GM18909 (cell line): ENCODE measurements at regions not wholly inside any gene's neighbourhood (a gene's known extent, or its start where the extent isn't known, plus 50 kb on each side); places are given as distances from the start of the nearest gene placed in this dataset.

Source experiments
- ATAC-seq: cut with Tn5 transposase; IDR thresholded peaks from one replicate; pipeline ENCODE4 v1.9.1; 2021; ENCODE audit warnings: mild to moderate bottlenecking; ENCODE audit not compliant: unreplicated experiment, poor library complexity

DNA sequence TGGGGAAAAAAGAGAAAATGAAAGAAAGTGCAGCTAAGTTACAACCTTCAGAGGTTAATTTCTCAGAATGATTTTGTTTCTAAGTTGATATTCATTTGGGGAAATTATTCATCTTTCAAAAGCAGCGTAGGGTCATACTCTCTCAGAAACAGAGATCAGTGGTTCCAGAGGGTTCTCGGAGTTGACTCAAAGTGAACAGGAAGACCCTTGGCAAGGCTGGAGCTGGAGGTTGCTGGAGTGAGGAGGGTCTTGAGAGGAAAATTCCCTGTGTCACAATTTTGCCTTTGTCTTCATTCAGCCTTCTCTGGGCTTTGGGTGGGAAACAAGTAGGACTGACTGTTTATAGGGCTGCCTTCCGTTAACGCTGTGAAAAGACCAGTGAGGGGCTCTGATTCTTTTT lies 168.2 kb downstream of the ICOS start:
- no peak for ATAC-seq

DNA sequence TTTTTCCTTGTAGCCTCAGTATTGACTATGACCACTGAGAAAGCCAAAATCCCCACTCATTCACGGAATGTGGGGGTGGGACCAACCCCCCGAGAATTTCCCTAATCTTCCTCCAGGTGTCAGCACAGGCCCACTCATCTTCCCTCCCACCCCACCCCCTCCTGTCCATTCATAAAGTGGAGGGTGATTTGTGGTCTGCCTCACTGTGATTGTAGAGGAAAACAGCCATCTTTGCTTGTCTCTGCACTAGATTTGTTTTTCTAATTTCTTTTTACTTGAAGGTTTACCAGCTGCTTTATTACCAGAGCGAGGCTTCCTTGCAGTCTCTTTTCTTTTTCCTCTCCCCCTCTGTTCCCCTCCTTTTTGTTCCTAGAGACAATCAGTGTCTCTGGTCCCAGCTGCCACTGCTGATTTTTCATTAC lies 171.8 kb downstream of the ICOS start:
- ATAC-seq, result peak; percentile 49

DNA sequence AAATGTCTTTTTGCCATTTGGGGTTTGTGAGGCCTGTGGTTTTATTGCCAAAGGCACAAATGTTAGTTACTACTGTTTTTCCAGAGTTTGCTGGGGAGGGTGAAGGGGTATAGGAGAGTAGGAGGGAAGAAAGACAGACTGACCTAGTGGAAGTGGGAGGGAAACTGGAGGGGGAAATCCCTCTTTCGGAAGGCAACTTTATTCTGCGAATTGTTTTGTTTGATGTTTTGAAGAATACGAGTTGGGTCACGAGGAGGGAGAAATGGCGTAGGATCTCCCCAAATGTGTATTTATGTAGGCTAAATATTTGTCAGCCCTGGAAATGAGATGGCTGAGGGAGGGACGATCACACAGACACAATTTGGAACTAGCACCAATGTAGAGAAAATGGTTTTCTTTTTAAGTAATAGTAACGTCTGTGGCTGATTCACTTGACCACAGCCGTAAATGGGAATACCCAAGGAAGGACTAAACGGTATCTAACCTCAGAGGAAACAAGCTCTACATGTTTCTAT lies 172.3 kb downstream of the ICOS start:
- ATAC-seq, result no peak

DNA sequence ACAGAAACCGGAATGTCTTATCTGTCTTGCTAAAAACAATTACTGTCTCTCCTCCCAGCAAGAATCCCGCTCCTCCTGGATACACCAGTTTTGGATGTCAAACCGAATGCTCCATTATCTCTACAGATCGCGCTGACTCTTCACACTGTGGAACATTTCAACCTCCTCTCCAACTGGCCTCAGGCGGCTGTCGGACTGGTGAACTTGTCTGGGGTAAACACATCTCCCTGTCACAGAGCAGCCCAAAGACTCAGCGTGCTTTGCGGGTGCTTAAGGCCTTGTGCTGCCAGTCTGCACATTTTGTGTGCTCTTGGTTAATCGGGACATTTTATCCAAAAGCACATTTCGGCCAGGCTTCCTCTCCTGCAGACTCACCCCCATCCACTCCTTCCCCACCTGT lies 173.1 kb downstream of the ICOS start:
- no peak for ATAC-seq

DNA sequence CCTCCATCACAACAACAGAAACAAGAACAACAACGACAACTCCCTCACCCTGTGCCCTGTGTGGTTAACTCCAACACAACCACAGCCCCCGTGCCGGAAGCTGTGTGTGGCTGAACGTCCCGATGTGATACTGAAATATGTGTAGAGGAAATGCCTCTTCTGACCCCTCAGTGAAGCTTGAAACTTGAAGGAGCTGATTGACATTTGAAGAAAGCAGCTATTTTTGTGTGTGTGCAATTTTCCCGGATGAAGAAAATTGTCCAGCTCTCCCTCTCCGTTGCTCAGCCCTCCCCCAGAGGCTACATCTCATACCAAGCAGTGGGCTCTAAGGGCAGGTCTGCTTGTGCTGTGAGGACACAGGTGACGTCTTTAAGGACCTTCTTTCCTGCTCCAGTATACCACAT lies 173.8 kb downstream of the ICOS start:
- peak; percentile 96 for ATAC-seq

DNA sequence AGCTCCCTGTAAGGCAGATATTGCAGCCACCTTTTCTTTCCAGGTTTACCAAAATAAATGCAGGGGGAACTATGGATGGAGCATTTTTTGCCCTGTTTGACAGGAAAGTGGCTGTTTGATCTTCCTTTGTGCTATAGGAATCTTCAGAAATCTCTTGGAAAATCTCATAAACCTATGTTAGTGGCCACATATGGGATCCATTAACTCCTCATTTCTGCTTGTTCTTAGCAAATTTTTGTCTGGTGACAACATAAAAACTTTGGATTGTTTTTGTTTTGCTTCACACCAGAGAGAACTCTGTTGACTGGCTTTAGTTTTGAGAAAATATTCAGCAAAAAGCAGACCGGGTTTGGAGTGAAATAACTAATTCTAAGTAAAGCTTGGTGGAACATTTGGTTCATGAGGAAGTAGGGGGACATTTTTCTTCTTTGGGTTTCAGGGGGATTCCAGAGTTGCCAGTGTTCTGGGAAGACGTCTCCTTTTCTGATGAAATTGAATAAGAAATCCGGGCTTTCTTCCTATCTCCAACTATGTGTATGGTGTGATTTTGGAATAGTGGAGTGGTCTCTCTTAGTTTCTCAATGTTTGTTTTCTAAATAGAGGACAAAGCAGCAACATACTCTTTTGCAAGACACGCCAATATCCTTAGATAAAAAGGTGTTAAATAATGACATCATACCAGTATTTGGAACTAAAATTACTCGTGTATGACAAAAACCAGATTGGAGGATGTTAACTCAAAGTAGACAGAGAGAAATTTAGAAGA lies 174.4 kb downstream of the ICOS start:
- no peak for ATAC-seq

DNA sequence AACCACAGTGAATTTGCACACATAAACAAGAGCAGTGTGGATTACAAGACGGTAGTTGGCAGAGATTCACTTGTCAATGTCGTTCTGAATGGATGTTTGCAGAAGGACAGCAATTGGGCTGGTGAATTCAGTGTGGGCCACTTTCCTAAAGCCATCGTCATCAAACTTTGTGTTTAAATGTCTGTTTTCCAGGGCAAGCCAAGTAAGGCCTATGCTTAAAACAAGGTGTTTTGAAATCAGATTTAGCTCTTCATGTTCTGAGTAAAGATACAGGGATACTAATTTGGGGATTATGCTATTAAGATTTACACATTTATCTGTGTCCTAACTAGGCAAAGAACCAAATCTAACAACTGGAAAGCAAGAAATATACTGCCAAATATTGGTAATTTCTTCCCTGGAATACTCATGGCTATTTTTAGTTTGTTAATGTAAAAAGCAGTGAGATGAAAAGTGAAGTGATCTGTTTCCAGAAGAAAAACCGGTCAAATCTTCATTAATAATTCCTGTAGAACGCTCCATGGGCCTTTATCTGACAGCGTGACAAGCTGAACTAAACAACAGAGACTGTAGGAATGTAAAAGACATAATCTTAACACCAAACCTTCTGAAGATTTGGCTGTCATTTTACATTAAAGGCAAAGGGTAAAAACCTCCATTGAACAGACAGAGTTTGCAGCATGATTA lies 175.7 kb downstream of the ICOS start:
- ATAC-seq, result no peak

DNA sequence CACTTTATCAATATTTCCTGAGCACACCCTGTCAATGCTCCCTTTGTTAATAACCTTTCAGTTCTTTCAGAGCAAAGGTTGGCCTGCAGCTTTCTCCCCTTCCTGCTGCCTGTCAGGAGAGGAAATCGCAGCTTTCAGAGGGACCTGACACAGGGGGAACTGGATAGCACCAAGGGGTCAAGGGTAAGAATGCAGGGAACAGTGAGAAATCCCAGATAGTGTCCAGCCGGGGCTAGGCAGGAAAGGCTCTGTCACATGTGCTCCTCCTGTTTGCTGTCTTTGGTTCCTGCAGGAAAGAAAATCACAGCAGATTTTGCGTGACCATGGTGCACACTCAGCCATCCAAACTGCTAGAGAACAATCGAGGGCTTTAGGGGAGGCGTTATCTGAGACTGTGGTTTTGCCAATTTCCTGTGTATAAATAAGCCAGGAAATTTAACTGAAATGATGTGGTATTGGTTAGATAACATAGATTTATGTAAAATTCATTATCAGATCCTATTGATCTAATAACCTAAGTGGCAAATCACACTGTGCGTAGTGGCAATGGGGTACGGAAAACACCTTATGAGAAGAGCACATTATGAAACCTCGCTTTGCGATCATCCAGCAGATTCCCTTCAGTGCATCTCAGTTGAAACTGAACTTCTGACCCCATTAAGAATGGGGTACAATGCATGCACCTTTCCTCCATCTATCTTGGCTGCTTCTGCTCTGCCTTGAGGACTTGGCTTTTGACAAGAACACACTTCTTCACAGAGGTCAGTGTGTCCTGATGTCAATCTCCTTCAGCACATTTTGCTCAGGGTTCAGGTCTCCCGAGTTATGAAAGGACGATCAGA lies 178.0 kb downstream of the ICOS start:
- ATAC-seq, result no peak

DNA sequence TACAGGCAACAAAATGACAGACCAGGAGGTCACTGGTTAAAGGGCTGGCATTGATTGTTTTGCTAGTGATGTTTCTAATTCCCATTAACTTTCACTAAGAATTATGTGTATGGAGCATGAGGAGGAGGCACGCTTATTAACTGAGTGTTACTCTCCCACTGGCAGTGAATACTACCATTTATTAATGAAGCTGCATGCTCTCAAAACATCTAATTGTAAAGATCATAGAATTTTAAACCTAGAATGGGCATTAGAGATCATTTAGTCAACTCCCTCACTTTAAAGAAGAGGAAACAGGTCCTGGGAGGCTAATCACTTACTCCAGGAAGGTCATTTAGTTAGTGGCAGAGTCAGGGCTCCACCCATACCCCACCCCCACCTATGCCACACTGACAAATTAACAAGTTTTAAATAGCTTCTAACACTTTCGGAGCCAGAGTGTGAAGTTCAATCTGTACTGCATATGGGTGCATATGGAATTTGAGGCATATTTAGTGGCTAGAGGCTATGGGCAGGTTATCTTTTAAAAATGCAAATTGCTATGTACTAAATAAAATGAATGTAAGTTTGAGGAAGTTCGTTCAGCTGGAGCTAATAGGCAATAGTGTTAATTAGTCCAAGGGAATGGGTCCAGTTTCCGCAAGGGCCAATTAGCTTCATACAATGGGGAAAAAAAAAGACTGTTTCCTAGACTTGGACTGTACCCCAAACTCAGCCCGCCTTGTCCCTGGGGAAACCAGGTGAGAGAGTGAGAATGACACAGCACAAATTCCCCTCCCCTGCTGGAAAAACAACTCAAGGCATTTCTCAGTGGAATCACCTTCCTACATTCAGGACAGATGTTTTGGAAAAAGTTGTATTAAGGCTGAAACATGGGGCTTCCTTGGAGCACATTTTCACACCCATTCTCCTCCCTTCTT lies 178.8 kb downstream of the ICOS start:
- no peak for ATAC-seq

DNA sequence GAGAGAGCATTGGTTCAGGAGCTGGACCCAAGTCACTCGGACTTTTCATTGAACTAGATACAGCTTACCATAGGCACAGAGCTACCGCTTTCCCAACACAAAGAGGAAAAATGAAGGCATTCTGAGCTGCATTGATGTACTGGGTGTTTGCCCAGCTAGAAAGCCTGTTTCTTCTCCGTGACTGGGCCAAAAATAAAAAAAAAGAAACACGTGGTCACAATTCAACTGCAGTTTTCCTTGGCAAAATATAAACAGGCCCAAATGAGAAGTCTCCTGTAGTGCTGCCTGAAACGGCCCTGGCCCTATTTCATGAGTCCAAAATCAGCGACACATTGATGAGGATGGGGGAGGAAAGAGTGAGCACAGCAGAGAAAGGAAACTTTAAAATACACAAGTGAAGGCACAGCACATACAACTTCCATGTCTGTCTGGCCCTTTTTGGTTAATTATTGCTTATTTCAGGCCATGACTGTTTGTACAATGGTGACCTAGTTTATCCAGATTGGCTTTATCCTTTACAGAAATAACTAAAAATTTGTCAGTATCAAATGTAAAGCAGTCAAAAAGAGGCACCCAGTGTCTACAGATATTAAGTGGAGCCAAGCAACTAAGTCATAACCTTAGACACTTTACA lies 179.7 kb downstream of the ICOS start:
- no peak for ATAC-seq

DNA sequence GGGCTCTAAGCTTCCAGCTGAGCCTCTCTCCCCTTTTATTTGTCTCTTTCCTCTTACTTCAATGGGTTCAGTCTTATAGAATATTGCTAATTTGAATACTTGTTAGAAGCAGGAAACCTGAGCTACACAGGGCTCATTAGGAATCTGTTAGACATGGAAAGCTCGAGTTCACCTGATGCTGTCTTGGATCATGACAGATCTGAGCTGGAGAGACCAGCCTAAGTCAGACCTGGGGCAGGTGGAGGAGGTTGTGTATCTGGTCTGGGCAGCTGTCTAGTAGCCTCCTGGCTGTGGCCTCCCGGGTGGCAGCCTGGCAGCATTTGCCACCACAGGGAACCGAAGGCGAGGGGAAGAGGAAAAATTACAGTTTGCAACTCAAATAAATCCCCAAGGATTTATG lies 185.9 kb downstream of the ICOS start:
- ATAC-seq, result no peak

DNA sequence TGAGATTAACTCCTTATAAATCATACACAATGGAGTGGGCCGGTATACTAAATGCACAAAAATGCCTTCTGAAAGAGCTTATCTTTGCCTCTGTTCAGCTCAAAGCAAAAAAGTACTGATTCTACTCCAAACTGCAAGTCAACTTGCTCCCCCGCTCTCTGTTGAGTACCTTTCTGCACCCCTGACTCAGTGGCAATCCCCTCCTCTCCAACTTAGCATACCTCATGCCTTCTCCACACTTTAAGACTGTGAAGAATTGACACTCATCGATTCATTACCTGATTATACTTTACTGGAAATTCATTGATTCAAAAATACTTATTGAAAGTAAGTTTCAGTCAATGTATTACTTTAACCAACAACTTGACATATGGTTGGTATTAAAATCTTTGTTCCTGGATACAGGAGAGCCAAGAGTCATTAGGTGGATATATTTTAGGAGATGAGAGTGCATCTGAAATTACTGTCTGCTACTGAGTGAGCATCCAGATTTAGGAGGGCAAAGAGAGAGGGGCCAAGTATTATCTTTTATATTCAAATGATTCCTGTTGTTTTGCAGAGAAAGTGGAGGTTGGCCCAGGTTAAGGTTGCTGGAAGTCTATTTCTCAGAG lies 187.7 kb downstream of the ICOS start:
- no peak for ATAC-seq

DNA sequence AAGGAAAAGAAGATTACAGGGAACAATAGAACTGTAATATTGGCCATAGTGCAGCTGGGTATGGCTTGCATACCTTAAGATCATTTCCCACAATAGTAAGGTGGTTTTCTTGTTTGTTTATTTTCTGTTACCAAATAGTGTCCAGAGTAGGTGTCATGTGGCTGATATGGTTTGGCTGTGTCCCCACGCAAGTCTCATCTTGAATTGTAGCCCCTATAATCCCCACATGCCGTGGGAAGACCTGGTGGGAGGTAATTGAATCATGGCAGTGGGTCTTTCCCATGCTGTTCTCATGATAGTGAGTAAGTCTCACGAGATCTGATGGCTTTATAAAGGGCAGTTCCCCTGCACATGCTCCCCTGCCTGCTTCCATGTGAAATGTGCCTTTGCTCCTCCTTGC lies 190.1 kb downstream of the ICOS start:
- no peak for ATAC-seq

DNA sequence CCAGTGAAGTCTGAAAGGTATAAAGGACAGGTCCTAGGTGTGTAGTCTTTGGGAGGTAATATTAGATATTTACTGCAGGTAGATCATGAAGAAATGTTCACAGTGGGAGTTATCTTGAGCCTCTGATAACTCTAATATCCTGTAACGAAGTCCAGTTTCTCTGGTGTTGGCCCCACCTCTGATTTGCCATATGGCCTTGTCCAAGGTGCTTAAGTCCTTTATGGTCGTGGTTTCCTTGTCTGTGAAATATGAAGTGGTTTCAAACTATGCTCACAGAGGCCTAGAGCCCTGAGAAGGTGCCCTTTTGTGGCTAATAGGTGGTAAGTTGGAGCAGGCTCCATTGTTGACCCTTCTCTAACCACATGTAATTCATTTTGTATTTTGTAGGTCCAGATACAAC lies 190.7 kb downstream of the ICOS start:
- no peak for ATAC-seq

DNA sequence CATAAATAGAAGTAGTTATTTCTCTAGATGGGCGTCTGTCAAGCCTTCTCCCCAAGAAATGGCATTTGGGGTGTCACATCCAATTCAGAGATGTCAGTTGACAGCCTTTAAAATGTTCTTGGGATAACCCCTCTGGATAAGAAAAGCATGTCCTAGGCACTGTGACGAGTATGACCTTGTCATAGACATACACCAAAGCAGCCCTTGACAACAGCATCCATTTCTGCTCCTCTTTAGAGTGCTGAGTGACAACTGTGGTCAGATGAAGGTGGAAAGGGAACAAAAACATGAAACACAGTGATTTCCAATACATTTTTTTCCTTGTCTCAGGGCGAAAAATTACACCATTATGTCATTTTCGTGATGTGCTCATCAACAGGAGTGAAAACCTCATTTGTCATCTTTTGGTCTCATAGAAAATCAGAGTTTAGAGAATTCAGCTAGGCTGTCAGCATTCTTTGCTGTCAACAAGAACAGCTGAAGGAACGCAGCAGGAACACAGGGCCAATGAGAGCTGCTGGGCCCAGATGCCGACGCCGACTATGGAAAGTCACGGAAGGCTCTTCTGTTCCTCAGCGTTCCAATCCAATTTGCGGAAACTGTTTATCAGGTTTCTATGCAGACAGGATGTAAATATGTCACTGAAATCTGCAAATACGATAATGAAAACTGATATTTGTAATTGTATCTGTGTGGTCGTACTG lies 193.2 kb downstream of the ICOS start:
- no peak for ATAC-seq

DNA sequence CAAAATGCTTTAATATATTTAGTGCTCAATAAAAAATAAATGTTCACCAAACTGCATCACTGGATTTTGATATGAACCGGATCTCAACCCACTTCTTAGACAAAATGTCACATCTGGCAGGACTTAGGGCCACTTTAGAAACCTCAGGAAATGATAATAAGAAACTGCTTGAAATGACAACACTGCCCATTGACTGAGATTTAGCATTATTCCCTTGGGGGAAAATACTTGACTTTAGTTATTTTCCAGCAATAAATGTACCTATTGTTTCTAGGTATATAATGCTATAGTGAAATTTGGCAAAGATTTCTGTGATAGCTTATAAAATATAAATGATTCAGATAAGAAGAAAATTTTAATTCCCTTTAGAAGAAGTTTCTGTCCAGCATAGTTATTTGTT lies 195.1 kb downstream of the ICOS start:
- no peak for ATAC-seq

DNA sequence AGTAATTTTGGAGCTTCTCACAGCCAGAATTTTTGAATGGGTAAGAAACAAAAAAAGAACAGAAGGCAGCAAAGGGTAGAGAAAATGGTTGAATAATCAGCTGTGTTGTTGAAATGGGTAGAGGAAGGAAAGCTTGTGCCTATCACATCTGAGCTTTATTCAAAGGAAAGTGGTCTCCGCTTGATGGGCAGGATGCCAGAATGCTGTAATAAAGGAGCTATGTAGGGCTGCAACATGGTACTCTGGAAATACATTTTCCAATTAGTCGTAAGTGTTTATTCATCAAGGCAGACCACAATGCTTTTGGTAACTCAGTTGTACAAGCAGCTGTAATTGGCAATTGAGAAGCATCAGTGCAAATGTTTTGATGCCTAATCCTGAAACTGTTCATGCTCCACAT lies 196.9 kb downstream of the ICOS start:
- no peak for ATAC-seq

DNA sequence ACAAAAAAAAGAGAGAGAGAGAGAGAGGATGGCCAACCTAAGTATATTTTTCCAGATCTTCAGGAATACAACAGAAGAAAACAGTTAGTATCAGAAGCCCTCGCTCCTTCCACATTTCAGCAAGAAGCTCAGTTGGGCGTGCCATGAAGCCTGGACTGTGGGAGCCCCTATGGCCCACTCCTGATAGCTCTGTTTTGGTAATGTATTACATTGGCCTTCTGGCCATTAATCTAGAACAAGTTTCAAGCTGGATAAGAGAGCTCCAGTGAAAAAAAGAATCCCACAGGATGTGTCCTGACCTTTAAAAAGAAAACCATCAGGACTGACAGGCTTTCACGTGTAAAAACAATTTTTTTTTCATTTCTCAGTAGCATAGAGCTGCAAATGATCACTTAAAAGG lies 197.9 kb downstream of the ICOS start:
- ATAC-seq, result no peak
